H9 (cell line): ENCODE measurements at regions not wholly inside any gene's neighbourhood (a gene's known extent, or its start where the extent isn't known, plus 50 kb on each side); places are given as distances from the start of the nearest gene placed in this dataset.

ENCODE experiments used
- DNase-seq: peaks from one replicate; pipeline ENCODE4 v3.0.0-alpha.2; 2017
- H2AFZ ChIP-seq: one replicate; pipeline ENCODE4 v1.6.1; 2013; ENCODE audit warnings: mild to moderate bottlenecking, low read length, control low read depth, moderate library complexity
- H2AK5ac ChIP-seq: 2 replicates; pipeline ENCODE4 v1.6.1; 2013; ENCODE audit warnings: low read length, control low read depth, mixed read lengths; ENCODE audit not compliant: insufficient read length
- H2BK120ac ChIP-seq: one replicate; pipeline ENCODE4 v1.6.1; 2013; ENCODE audit warnings: low read depth, mild to moderate bottlenecking, low read length, control low read depth, inconsistent platforms; ENCODE audit not compliant: poor library complexity, severe bottlenecking
- H2BK12ac ChIP-seq: 2 replicates; pipeline ENCODE4 v1.6.1; 2013; ENCODE audit warnings: low read length, control low read depth, mixed read lengths, low read depth; ENCODE audit not compliant: insufficient read length
- H2BK15ac ChIP-seq: 2 replicates; pipeline ENCODE4 v1.6.1; 2013; ENCODE audit warnings: low read depth, low read length, control low read depth
- H2BK20ac ChIP-seq: one replicate; pipeline ENCODE4 v1.6.1; 2013; ENCODE audit warnings: low read depth, mild to moderate bottlenecking, low read length, control low read depth, inconsistent platforms; ENCODE audit not compliant: poor library complexity, severe bottlenecking
- H2BK5ac ChIP-seq: 2 replicates; pipeline ENCODE4 v1.6.1; 2013; ENCODE audit warnings: low read length, control low read depth, mixed read lengths; ENCODE audit not compliant: insufficient read length
- H3K14ac ChIP-seq: 2 replicates; pipeline ENCODE4 v1.6.1; 2013; ENCODE audit warnings: low read length, control low read depth; ENCODE audit not compliant: insufficient read depth
- H3K18ac ChIP-seq: 2 replicates; pipeline ENCODE4 v1.6.1; 2013; ENCODE audit warnings: low read depth, mild to moderate bottlenecking, mixed read lengths, low read length, control low read depth; ENCODE audit not compliant: insufficient read length
- H3K23ac ChIP-seq: 2 replicates; pipeline ENCODE4 v1.6.1; 2013; ENCODE audit warnings: low read length, control low read depth, mixed read lengths, low read depth; ENCODE audit not compliant: insufficient read length
- H3K23me2 ChIP-seq: 2 replicates; pipeline ENCODE4 v1.6.1; 2013; ENCODE audit warnings: low read depth, mild to moderate bottlenecking, mixed read lengths, low read length, control low read depth; ENCODE audit not compliant: insufficient read length, poor library complexity, severe bottlenecking
- H3K27ac ChIP-seq: 2 replicates; pipeline ENCODE4 v1.5.1; 2013; ENCODE audit warnings: low read length, control low read depth, mixed read lengths, low read depth; ENCODE audit not compliant: insufficient read length
- H3K27me3 ChIP-seq: 2 replicates; pipeline ENCODE4 v1.6.1; 2013; ENCODE audit warnings: low read length, control low read depth, inconsistent platforms; ENCODE audit not compliant: insufficient read depth
- H3K4ac ChIP-seq: 2 replicates; pipeline ENCODE4 v1.6.1; 2013; ENCODE audit warnings: low read depth, mild to moderate bottlenecking, control low read depth, inconsistent platforms, low read length, moderate library complexity
- H3K4me1 ChIP-seq: 2 replicates; pipeline ENCODE4 v1.6.1; 2013; ENCODE audit warnings: low read length, control low read depth, inconsistent platforms; ENCODE audit not compliant: insufficient read depth
- H3K4me2 ChIP-seq: 2 replicates; pipeline ENCODE4 v1.6.1; 2013; ENCODE audit warnings: low read length, control low read depth, mixed read lengths; ENCODE audit not compliant: insufficient read length, insufficient read depth
- H3K56ac ChIP-seq: 2 replicates; pipeline ENCODE4 v1.6.1; 2013; ENCODE audit warnings: low read depth, mild to moderate bottlenecking, mixed read lengths, low read length, control low read depth; ENCODE audit not compliant: insufficient read length
- H3K79me1 ChIP-seq: 2 replicates; pipeline ENCODE4 v1.6.1; 2013; ENCODE audit warnings: low read depth, mild to moderate bottlenecking, moderate library complexity, low read length, control low read depth, inconsistent platforms; ENCODE audit not compliant: insufficient read depth, poor library complexity, severe bottlenecking
- H3K79me2 ChIP-seq: 2 replicates; pipeline ENCODE4 v1.6.1; 2013; ENCODE audit warnings: low read length, control low read depth, inconsistent platforms; ENCODE audit not compliant: insufficient read depth
- H3K9ac ChIP-seq: 2 replicates; pipeline ENCODE4 v1.6.1; 2013; ENCODE audit warnings: low read length, control low read depth, mixed read lengths; ENCODE audit not compliant: insufficient read length; ENCODE audit errors: extremely low read depth
- H3K9me3 ChIP-seq: one replicate; pipeline ENCODE4 v1.6.1; 2013; ENCODE audit warnings: low read depth, low read length, inconsistent platforms; ENCODE audit not compliant: control insufficient read depth
- H3T11ph ChIP-seq: one replicate; pipeline ENCODE4 v1.6.1; 2013; ENCODE audit warnings: mild to moderate bottlenecking, low read length, control low read depth, inconsistent platforms
- H4K20me1 ChIP-seq: one replicate; pipeline ENCODE4 v1.6.1; 2013; ENCODE audit not compliant: control insufficient read depth, insufficient read length, insufficient read depth
- H4K5ac ChIP-seq: 2 replicates; pipeline ENCODE4 v1.6.1; 2013; ENCODE audit warnings: low read depth, mild to moderate bottlenecking, mixed read lengths, low read length, control low read depth; ENCODE audit not compliant: insufficient read length
- H4K8ac ChIP-seq: replicated peaks from 2 replicates; pipeline ENCODE4 v1.6.1; 2013; ENCODE audit warnings: low read length, control low read depth, mixed read lengths, low read depth; ENCODE audit not compliant: insufficient read length
- H4K91ac ChIP-seq: 2 replicates; pipeline ENCODE4 v1.6.1; 2013; ENCODE audit warnings: low read depth, mild to moderate bottlenecking, moderate library complexity, mixed read lengths, low read length, control low read depth; ENCODE audit not compliant: insufficient read length
- H3K27ac Mint-ChIP-seq, 3 experiments: 2 replicates in 2 of 3; 3 replicates in 1 of 3; pipeline ENCODE4 v1.8.0; 2020 to 2021; ENCODE audit warnings: mixed read lengths in 3 of 3, mild to moderate bottlenecking in 1 of 3, moderate library complexity in 1 of 3
- H3K27me3 Mint-ChIP-seq: 2 replicates; pipeline ENCODE4 v1.8.0; 2021; ENCODE audit warnings: low read depth, mild to moderate bottlenecking, moderate library complexity, mixed read lengths
- H3K36me3 Mint-ChIP-seq, 3 experiments: 2 replicates in 2 of 3; 3 replicates in 1 of 3; pipeline ENCODE4 v1.8.0; 2020 to 2021; ENCODE audit warnings: low read depth in 3 of 3, mixed read lengths in 3 of 3; ENCODE audit not compliant: insufficient read depth in 1 of 3
- H3K4me1 Mint-ChIP-seq, 2 experiments: 2 replicates each; pipeline ENCODE4 v1.8.0; 2020; ENCODE audit warnings: mixed read lengths in 2 of 2
- H3K4me3 Mint-ChIP-seq, 2 experiments: 2 replicates in 1 of 2; 3 replicates in 1 of 2; pipeline ENCODE4 v1.8.0; 2020 to 2021; ENCODE audit warnings: mild to moderate bottlenecking in 2 of 2, mixed read lengths in 2 of 2, moderate library complexity in 1 of 2
- H3K9me3 Mint-ChIP-seq, 2 experiments: 2 replicates in 1 of 2; 3 replicates in 1 of 2; pipeline ENCODE4 v1.8.0; 2020; ENCODE audit warnings: mild to moderate bottlenecking in 2 of 2, mixed read lengths in 2 of 2, moderate library complexity in 1 of 2
- WGBS: extraction: QIAGEN DNeasy Blood & Tissue Kit; methylation state at CpG from one replicate; pipeline ENCODE4 v1.1.7; 2013; ENCODE audit warnings: missing lambda C conversion rate, low lambda C conversion rate, mixed read lengths; ENCODE audit not compliant: insufficient read length; ENCODE audit errors: extremely low coverage; 5-methylcytosine and 5-hydroxymethylcytosine counted together
- TF ChIP-seq, protein P1 (sequence below): fragments of 200-600 bp; sonication (generic); conservative IDR thresholded peaks from 3 replicates; pipeline ENCODE4 v1.8.0; 2021; ENCODE audit warnings: antibody characterized with exemption, mild to moderate bottlenecking

DNA sequence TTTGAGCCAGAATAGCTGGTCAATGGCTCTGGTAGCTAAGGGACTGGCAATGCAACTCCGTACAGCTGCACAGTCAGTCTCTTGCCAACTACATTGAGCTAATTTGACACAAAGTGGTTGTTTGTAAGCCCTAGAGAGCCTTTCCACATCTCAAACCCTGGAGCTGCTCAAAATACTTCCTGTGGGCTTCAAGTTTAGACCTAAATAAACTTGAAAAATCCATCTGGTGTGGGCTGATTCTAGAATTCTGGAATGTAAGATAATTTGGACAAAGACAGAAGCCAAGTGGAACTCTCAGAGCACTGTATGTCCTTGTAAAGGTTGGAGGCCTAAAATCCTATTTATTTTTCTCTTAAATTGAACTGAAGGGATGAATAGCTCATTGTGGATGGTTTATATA lies 380.8 kb downstream of the SPRY1 start:
- Histone ChIP-seq H2AFZ (no peak overlapping the region), H3K23me2 (no peaks in the 10 kb centered on the region), H3T11ph (no peak overlapping the region), H2BK5ac (no peak overlapping the region), H2BK12ac (no peak overlapping the region), H2AK5ac (no peak overlapping the region), H3K14ac (no peak overlapping the region), H4K91ac (no peak overlapping the region), H3K18ac (no peak overlapping the region), H2BK20ac (no peak overlapping the region), H3K4ac (no peak overlapping the region), H3K79me1 (no peaks in the 10 kb centered on the region), H2BK120ac (no peak overlapping the region), H2BK15ac (no peak overlapping the region), H3K27ac (no peak overlapping the region), H3K79me2 (no peaks in the 10 kb centered on the region), H4K5ac (no peak overlapping the region), H4K8ac (no peak overlapping the region), H3K9ac (no peak overlapping the region), H3K4me1 (no peaks in the 10 kb centered on the region), H3K4me2 (no peak overlapping the region), H3K9me3 (no peaks in the 10 kb centered on the region), H3K56ac (no peak overlapping the region), H3K23ac (no peak overlapping the region), H4K20me1 (no peaks in the 10 kb centered on the region), H3K27me3 (no peaks in the 10 kb centered on the region)
- Mint-ChIP-seq H3K27ac (no peak overlapping the region), H3K9me3 (peaks cover 0 to 16% of the 10 kb centered on the region in 2 experiments; a peak in 3 of 5 replicates), H3K4me3 (no peak overlapping the region), H3K27me3 (no peaks in the 10 kb centered on the region), H3K4me1 (peaks cover 5 to 9% of the 10 kb centered on the region in 2 experiments), H3K36me3 (peaks cover 3 to 21% (median 11%) of the 10 kb centered on the region in 3 experiments)
- no peak for DNase-seq
- TF ChIP-seq, protein P1, sequence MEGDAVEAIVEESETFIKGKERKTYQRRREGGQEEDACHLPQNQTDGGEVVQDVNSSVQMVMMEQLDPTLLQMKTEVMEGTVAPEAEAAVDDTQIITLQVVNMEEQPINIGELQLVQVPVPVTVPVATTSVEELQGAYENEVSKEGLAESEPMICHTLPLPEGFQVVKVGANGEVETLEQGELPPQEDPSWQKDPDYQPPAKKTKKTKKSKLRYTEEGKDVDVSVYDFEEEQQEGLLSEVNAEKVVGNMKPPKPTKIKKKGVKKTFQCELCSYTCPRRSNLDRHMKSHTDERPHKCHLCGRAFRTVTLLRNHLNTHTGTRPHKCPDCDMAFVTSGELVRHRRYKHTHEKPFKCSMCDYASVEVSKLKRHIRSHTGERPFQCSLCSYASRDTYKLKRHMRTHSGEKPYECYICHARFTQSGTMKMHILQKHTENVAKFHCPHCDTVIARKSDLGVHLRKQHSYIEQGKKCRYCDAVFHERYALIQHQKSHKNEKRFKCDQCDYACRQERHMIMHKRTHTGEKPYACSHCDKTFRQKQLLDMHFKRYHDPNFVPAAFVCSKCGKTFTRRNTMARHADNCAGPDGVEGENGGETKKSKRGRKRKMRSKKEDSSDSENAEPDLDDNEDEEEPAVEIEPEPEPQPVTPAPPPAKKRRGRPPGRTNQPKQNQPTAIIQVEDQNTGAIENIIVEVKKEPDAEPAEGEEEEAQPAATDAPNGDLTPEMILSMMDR: no peak
- no CpG with 5 or more reads among the region's 1 CpG for WGBS
